Hepatocyte (in vitro differentiated cells): ENCODE measurements at regions not wholly inside any gene's neighbourhood (a gene's known extent, or its start where the extent isn't known, plus 50 kb on each side); places are given as distances from the start of the nearest gene placed in this dataset.

Source experiments
- DNase-seq: peaks from one replicate; pipeline ENCODE4 v3.0.0-alpha.2; 2016; ENCODE audit warnings: low spot score
- H2AFZ ChIP-seq: fragments of 200-600 bp; sonication (generic); 2 replicates; pipeline ENCODE4 v1.6.0; 2016; ENCODE audit warnings: antibody characterized with exemption, mild to moderate bottlenecking
- H3K27ac ChIP-seq: fragments of 200-600 bp; sonication (generic); 2 replicates; pipeline ENCODE4 v1.5.1; 2016; ENCODE audit warnings: mild to moderate bottlenecking
- H3K27me3 ChIP-seq: fragments of 200-600 bp; sonication (generic); 2 replicates; pipeline ENCODE4 v1.6.1; 2016
- H3K36me3 ChIP-seq: fragments of 200-600 bp; sonication (generic); replicated peaks from 2 replicates; pipeline ENCODE4 v1.5.1; 2016; ENCODE audit warnings: low read depth; ENCODE audit not compliant: insufficient read depth
- H3K4me1 ChIP-seq: fragments of 200-600 bp; sonication (generic); 2 replicates; pipeline ENCODE4 v1.5.1; 2016; ENCODE audit warnings: mild to moderate bottlenecking, moderate library complexity; ENCODE audit not compliant: insufficient read depth
- H3K4me2 ChIP-seq: fragments of 200-600 bp; sonication (generic); 2 replicates; pipeline ENCODE4 v1.6.0; 2016
- H3K4me3 ChIP-seq: fragments of 200-600 bp; sonication (generic); 2 replicates; pipeline ENCODE4 v1.5.1; 2016; ENCODE audit warnings: mild to moderate bottlenecking
- H3K79me2 ChIP-seq: fragments of 200-600 bp; sonication (generic); 2 replicates; pipeline ENCODE4 v1.6.0; 2017; ENCODE audit warnings: mild to moderate bottlenecking
- H3K9me2 ChIP-seq: fragments of 200-600 bp; sonication (generic); replicated peaks from 2 replicates; pipeline ENCODE4 v1.6.0; 2017; ENCODE audit warnings: mild to moderate bottlenecking; ENCODE audit not compliant: insufficient read depth
- H3K9me3 ChIP-seq: fragments of 200-600 bp; sonication (generic); 2 replicates; pipeline ENCODE4 v1.5.1; 2016; ENCODE audit warnings: low read depth, mild to moderate bottlenecking
- H4K20me1 ChIP-seq: fragments of 200-600 bp; sonication (generic); 2 replicates; pipeline ENCODE4 v1.6.0; 2016; ENCODE audit warnings: mild to moderate bottlenecking; ENCODE audit not compliant: insufficient read depth, poor library complexity, severe bottlenecking
- EZH2 ChIP-seq: fragments of 200-600 bp; sonication (generic); IDR thresholded peaks from 2 replicates; pipeline ENCODE4 v1.6.1; 2016; ENCODE audit warnings: antibody characterized with exemption, mild to moderate bottlenecking, borderline replicate concordance
- EZH2phosphoT487 ChIP-seq: fragments of 200-600 bp; sonication (generic); IDR thresholded peaks from one replicate; pipeline ENCODE4 v1.6.1; 2018; ENCODE audit warnings: antibody characterized with exemption, mild to moderate bottlenecking, low read depth, moderate library complexity; ENCODE audit not compliant: unreplicated experiment, severe bottlenecking
- WGBS: methylation state at CpG from one replicate; pipeline ENCODE4 v1.1.6; 2016; ENCODE audit warnings: low lambda C conversion rate; ENCODE audit errors: missing lambda C conversion rate; 5-methylcytosine and 5-hydroxymethylcytosine counted together
- TF ChIP-seq, protein P1 (sequence below): fragments of 200-600 bp; sonication (generic); IDR thresholded peaks from 2 replicates; pipeline ENCODE4 v1.5.1; 2016; ENCODE audit warnings: antibody characterized with exemption, mild to moderate bottlenecking; ENCODE audit not compliant: poor library complexity

DNA sequence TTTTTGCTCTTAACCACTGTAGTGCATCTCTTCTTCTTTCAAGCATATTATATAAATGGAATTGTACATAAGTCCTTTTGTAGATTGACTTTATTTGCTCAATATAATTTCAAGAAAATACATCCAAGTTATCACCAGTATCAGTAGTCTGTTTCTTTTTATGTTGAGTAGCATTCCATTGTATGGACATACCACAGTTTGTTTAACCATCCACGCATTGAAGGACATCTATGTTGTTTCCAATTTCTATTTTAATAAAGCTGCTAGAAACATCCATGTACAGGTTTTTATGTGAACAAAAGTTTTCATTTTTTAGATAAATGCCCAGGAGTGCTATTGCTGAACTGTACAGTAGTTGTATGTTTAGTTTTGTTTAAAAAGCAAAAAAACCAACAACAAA is 387.5 kb upstream of the SOX11 start:
- WGBS = 100% methylated on average over 1 of the region's 1 CpG
- Histone ChIP-seq H3K27me3 (no peaks in the 10 kb centered on the region), H4K20me1 (no peaks in the 10 kb centered on the region), H2AFZ (no peak overlapping the region), H3K9me2 (no peaks in the 10 kb centered on the region), H3K9me3 (no peaks in the 10 kb centered on the region), H3K4me3 (no peak overlapping the region), H3K4me2 (no peak overlapping the region), H3K4me1 (no peaks in the 10 kb centered on the region), H3K79me2 (no peaks in the 10 kb centered on the region), H3K27ac (no peak overlapping the region), H3K36me3 (no peaks in the 10 kb centered on the region)
- no peak for DNase-seq
- no peak for TF ChIP-seq EZH2phosphoT487
- no peak for TF ChIP-seq EZH2
- TF ChIP-seq, protein P1, sequence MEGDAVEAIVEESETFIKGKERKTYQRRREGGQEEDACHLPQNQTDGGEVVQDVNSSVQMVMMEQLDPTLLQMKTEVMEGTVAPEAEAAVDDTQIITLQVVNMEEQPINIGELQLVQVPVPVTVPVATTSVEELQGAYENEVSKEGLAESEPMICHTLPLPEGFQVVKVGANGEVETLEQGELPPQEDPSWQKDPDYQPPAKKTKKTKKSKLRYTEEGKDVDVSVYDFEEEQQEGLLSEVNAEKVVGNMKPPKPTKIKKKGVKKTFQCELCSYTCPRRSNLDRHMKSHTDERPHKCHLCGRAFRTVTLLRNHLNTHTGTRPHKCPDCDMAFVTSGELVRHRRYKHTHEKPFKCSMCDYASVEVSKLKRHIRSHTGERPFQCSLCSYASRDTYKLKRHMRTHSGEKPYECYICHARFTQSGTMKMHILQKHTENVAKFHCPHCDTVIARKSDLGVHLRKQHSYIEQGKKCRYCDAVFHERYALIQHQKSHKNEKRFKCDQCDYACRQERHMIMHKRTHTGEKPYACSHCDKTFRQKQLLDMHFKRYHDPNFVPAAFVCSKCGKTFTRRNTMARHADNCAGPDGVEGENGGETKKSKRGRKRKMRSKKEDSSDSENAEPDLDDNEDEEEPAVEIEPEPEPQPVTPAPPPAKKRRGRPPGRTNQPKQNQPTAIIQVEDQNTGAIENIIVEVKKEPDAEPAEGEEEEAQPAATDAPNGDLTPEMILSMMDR = no peak

DNA sequence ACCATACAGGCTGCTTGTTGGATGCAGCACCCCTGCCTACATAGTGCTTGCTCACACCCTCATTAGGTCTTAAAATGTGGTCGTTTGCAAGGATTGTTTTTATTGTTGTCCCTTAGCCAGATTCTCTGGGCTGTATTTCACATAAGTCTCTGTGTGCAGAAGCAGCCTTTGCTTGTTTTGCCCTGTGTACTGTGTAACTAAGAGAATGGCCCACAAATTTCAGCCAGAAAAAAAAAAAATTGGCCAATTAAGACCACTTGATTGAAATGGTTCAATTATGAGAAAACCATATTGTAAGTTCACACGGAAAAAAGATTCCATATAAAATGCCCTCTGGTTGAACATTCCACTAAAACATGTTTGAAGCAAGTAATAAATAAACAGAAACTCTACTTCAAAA is 377.1 kb upstream of the SOX11 start:
- no peak for DNase-seq
- no peak overlapping the region for H2AFZ ChIP-seq
- WGBS = 49% methylated on average over 2 of the region's 2 CpGs
- no peaks in the 10 kb centered on the region for H3K9me2 ChIP-seq
- TF ChIP-seq EZH2 (no peak), EZH2phosphoT487 (no peak)
- TF ChIP-seq, protein P1 = no peak
- no peaks in the 10 kb centered on the region for H4K20me1 ChIP-seq
- H3K79me2 ChIP-seq = no peaks in the 10 kb centered on the region
- no peaks in the 10 kb centered on the region for H3K4me1 ChIP-seq
- H3K4me2 ChIP-seq = no peak overlapping the region
- H3K4me3 ChIP-seq = no peak overlapping the region
- H3K27me3 ChIP-seq = no peaks in the 10 kb centered on the region
- no peaks in the 10 kb centered on the region for H3K36me3 ChIP-seq
- H3K27ac ChIP-seq = no peak overlapping the region
- no peaks in the 10 kb centered on the region for H3K9me3 ChIP-seq

- WGBS = 83% methylated on average over 4 of the region's 4 CpGs
- Histone ChIP-seq H2AFZ (no peak overlapping the region), H3K9me2 (no peaks in the 10 kb centered on the region), H3K4me1 (no peaks in the 10 kb centered on the region), H4K20me1 (no peaks in the 10 kb centered on the region), H3K79me2 (no peaks in the 10 kb centered on the region), H3K4me3 (no peak overlapping the region), H3K27ac (no peak overlapping the region), H3K9me3 (no peaks in the 10 kb centered on the region), H3K36me3 (no peaks in the 10 kb centered on the region), H3K27me3 (no peaks in the 10 kb centered on the region), H3K4me2 (no peak overlapping the region)
- TF ChIP-seq, protein P1 = no peak
- TF ChIP-seq EZH2 = no peak
- no peak for TF ChIP-seq EZH2phosphoT487
- no peak for DNase-seq
Observed at GRCh38 chr2:5315512-5315911, 376.7 kb upstream of the SOX11 start.

DNA sequence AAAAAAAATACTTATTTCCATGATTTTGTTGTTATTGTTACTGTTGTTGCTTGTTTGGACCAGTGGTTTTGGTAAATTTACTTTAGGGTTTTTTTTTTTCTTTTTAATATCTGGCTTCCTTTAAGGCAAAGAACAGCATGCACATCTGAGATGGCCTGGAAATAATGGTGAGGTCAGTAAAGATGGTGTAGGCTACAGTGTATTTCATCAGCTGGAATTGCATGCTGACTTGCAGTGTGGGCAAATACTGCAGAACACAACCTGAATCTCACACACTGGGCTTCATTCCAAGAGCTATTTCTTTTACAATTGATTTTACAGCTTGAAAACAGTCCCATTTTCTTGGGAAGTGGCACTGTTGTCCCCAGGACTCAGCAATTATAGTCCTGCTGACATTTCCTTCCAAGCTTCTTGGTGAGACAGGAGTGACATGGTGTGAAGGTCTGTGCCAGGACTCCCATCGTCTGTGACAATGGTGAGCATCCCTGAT is 376.1 kb upstream of the SOX11 start:
- no peak overlapping the region for H3K27ac ChIP-seq
- H3K79me2 ChIP-seq = no peaks in the 10 kb centered on the region
- TF ChIP-seq EZH2phosphoT487 = no peak
- TF ChIP-seq EZH2 = no peak
- TF ChIP-seq, protein P1 = no peak
- H3K4me3 ChIP-seq = no peak overlapping the region
- H3K9me2 ChIP-seq = no peaks in the 10 kb centered on the region
- DNase-seq = no peak
- no peaks in the 10 kb centered on the region for H4K20me1 ChIP-seq
- no peaks in the 10 kb centered on the region for H3K9me3 ChIP-seq
- 75% methylated on average over 1 of the region's 1 CpG for WGBS
- H3K27me3 ChIP-seq = no peaks in the 10 kb centered on the region
- no peaks in the 10 kb centered on the region for H3K36me3 ChIP-seq
- H3K4me2 ChIP-seq = no peak overlapping the region
- no peak overlapping the region for H2AFZ ChIP-seq
- H3K4me1 ChIP-seq = no peaks in the 10 kb centered on the region
